GM19395 (cell line): ENCODE measurements at regions not wholly inside any gene's neighbourhood (a gene's known extent, or its start where the extent isn't known, plus 50 kb on each side); places are given as distances from the start of the nearest gene placed in this dataset.
"Not testable (repeated sequence)": the region's sequence is repeated elsewhere in the genome, so short reads cannot be mapped to it uniquely, and the experiment has no call there.

ENCODE experiments used
- ATAC-seq: cut with Tn5 transposase; IDR thresholded peaks from one replicate; pipeline ENCODE4 v1.9.1; 2021; ENCODE audit warnings: mild to moderate bottlenecking, moderate library complexity; ENCODE audit not compliant: unreplicated experiment

- ATAC-seq: no peak
Measured at GRCh38 chr4:33739884-33740632, 2504.3 kb downstream of the ARAP2 start.

GRCh38 chr4:33740871-33741270 is 2503.4 kb downstream of the ARAP2 start:
- not testable (repeated sequence) for ATAC-seq

- ATAC-seq: no peak
Measured at GRCh38 chr4:33746979-33747378, 2497.3 kb downstream of the ARAP2 start.

- ATAC-seq: no peak
Measured at GRCh38 chr4:33751050-33751449, 2493.3 kb downstream of the ARAP2 start.

GRCh38 chr4:33772582-33772981 is 2471.7 kb downstream of the ARAP2 start:
- ATAC-seq: no peak

- no peak for ATAC-seq
Measured at GRCh38 chr4:33780952-33781791, 2463.1 kb downstream of the ARAP2 start.

GRCh38 chr4:33785843-33786242 is 2458.5 kb downstream of the ARAP2 start:
- no peak for ATAC-seq

- ATAC-seq: no peak
Measured at GRCh38 chr4:33802578-33802977, 2441.7 kb downstream of the ARAP2 start.

GRCh38 chr4:33825685-33826084 is 2418.6 kb downstream of the ARAP2 start:
- ATAC-seq: no peak

GRCh38 chr4:33829356-33829755 is 2415.0 kb downstream of the ARAP2 start:
- not testable (repeated sequence) for ATAC-seq

GRCh38 chr4:33831442-33832066 is 2412.8 kb downstream of the ARAP2 start:
- no peak for ATAC-seq

- ATAC-seq: not testable (repeated sequence)
Measured at GRCh38 chr4:33835764-33836163, 2408.6 kb downstream of the ARAP2 start.

GRCh38 chr4:33837043-33837838 is 2407.1 kb downstream of the ARAP2 start:
- no peak for ATAC-seq

- no peak for ATAC-seq
Measured at GRCh38 chr4:33841120-33841519, 2403.2 kb downstream of the ARAP2 start.

- ATAC-seq: no peak
Measured at GRCh38 chr4:33850371-33850902, 2393.9 kb downstream of the ARAP2 start.

GRCh38 chr4:33853670-33854069 is 2390.6 kb downstream of the ARAP2 start:
- ATAC-seq: not testable (repeated sequence)

GRCh38 chr4:33864290-33864859 is 2379.9 kb downstream of the ARAP2 start:
- no peak for ATAC-seq

- ATAC-seq: no peak
Measured at GRCh38 chr4:33873791-33874190, 2370.5 kb downstream of the ARAP2 start.

GRCh38 chr4:33878710-33879109 is 2365.6 kb downstream of the ARAP2 start:
- ATAC-seq: no peak

GRCh38 chr4:33881176-33881575 is 2363.1 kb downstream of the ARAP2 start:
- no peak for ATAC-seq
